HL-60 (cell line): ENCODE measurements at regions not wholly inside any gene's neighbourhood (a gene's known extent, or its start where the extent isn't known, plus 50 kb on each side); places are given as distances from the start of the nearest gene placed in this dataset.

ENCODE experiments used
- POLR2AphosphoS5 ChIP-seq: IDR thresholded peaks from 2 replicates; pipeline ENCODE4 v1.6.1; 2012; ENCODE audit warnings: low read depth
- TF ChIP-seq, protein P1 (sequence below): IDR thresholded peaks from one replicate; pipeline ENCODE4 v1.5.1; 2011; ENCODE audit warnings: low read length, control low read depth, inconsistent platforms; ENCODE audit not compliant: insufficient read depth

DNA sequence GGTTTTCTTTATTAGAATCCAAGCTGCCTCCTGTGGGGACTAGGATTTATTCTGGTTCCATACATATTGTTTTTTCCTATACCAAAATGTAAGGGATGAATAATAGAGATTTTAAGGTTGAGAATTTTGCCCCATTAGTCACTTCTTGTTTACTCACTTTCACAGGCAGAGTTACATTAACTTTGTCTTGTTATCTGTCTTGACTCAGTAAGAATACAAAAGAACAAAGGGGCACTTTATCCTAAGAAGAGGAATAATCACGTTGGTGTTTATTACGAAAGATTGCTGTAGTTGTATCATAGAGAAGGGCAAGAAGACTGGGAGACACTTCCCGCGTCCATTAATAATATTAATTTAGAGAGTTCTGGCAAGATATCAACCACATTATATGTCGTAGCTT, 599.7 kb upstream of the FTMT start:
- TF ChIP-seq, protein P1, sequence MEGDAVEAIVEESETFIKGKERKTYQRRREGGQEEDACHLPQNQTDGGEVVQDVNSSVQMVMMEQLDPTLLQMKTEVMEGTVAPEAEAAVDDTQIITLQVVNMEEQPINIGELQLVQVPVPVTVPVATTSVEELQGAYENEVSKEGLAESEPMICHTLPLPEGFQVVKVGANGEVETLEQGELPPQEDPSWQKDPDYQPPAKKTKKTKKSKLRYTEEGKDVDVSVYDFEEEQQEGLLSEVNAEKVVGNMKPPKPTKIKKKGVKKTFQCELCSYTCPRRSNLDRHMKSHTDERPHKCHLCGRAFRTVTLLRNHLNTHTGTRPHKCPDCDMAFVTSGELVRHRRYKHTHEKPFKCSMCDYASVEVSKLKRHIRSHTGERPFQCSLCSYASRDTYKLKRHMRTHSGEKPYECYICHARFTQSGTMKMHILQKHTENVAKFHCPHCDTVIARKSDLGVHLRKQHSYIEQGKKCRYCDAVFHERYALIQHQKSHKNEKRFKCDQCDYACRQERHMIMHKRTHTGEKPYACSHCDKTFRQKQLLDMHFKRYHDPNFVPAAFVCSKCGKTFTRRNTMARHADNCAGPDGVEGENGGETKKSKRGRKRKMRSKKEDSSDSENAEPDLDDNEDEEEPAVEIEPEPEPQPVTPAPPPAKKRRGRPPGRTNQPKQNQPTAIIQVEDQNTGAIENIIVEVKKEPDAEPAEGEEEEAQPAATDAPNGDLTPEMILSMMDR: no peak
- no peak for TF ChIP-seq POLR2AphosphoS5
